ENCODE measurements at regions not wholly inside any gene's neighbourhood (a gene's known extent, or its start where the extent isn't known, plus 50 kb on each side); places are given as distances from the start of the nearest gene placed in this dataset.

- no peak for DNase-seq (ENCODE audit: low read depth, low spot score)
- Mint-ChIP-seq H3K9me3 (peaks cover 6% of the 10 kb centered on the region), H3K4me1 (peaks cover 24% of the 10 kb centered on the region), H3K4me3 (no peak overlapping the region), H3K27me3 (ENCODE audit: low read depth) (no peaks in the 10 kb centered on the region), H3K36me3 (ENCODE audit: low read depth) (peaks cover 14% of the 10 kb centered on the region), H3K27ac (ENCODE audit: unreplicated experiment) (no peak overlapping the region)
- no peak for TF ChIP-seq CTCF (conservative IDR thresholded peaks at IDR 0.05)
These were observed 472.3 kb upstream of the SOX5 start for GRCh38 chr12:24421759-24422158.

GRCh38 chr12:24418157-24418556 is 468.7 kb upstream of the SOX5 start:
- no peak for TF ChIP-seq CTCF (conservative IDR thresholded peaks at IDR 0.05)
- Mint-ChIP-seq H3K27me3 (ENCODE audit: low read depth) (no peaks in the 10 kb centered on the region), H3K9me3 (peaks cover 8% of the 10 kb centered on the region), H3K27ac (ENCODE audit: unreplicated experiment) (no peak overlapping the region), H3K36me3 (ENCODE audit: low read depth) (peaks cover 18% of the 10 kb centered on the region), H3K4me3 (no peak overlapping the region), H3K4me1 (peaks cover 10% of the 10 kb centered on the region)
- no peak for DNase-seq (ENCODE audit: low read depth, low spot score)

- Mint-ChIP-seq H3K27ac (ENCODE audit: unreplicated experiment) (no peak overlapping the region), H3K9me3 (peaks cover 8% of the 10 kb centered on the region), H3K27me3 (ENCODE audit: low read depth) (no peaks in the 10 kb centered on the region), H3K4me1 (peaks cover 10% of the 10 kb centered on the region), H3K36me3 (ENCODE audit: low read depth) (peaks cover 21% of the 10 kb centered on the region), H3K4me3 (no peak overlapping the region)
- no peak for DNase-seq (ENCODE audit: low read depth, low spot score)
- no peak for TF ChIP-seq CTCF (conservative IDR thresholded peaks at IDR 0.05)
These were observed 467.1 kb upstream of the SOX5 start for GRCh38 chr12:24416423-24417109.

- H3K27me3 Mint-ChIP-seq (ENCODE audit: low read depth) = no peaks in the 10 kb centered on the region
- peaks cover 10% of the 10 kb centered on the region for H3K4me1 Mint-ChIP-seq
- peak overlapping the region; percentile 31 for H3K27ac Mint-ChIP-seq (ENCODE audit: unreplicated experiment)
- H3K4me3 Mint-ChIP-seq = no peak overlapping the region
- H3K36me3 Mint-ChIP-seq (ENCODE audit: low read depth) = peaks cover 16% of the 10 kb centered on the region
- H3K9me3 Mint-ChIP-seq = peaks cover 3% of the 10 kb centered on the region
- no peak for TF ChIP-seq CTCF (conservative IDR thresholded peaks at IDR 0.05)
- DNase-seq (ENCODE audit: low read depth, low spot score) = no peak
These were observed 466.5 kb upstream of the SOX5 start for GRCh38 chr12:24415934-24416333.

GRCh38 chr12:24414480-24414879 is 465.0 kb upstream of the SOX5 start:
- Mint-ChIP-seq H3K27ac (ENCODE audit: unreplicated experiment) (no peak overlapping the region), H3K9me3 (peaks cover 6% of the 10 kb centered on the region), H3K4me1 (peaks cover 10% of the 10 kb centered on the region), H3K4me3 (no peak overlapping the region), H3K27me3 (ENCODE audit: low read depth) (no peaks in the 10 kb centered on the region), H3K36me3 (ENCODE audit: low read depth) (peaks cover 19% of the 10 kb centered on the region)
- TF ChIP-seq CTCF (conservative IDR thresholded peaks at IDR 0.05) = no peak
- no peak for DNase-seq (ENCODE audit: low read depth, low spot score)
